ENCODE measurements at regions not wholly inside any gene's neighbourhood (a gene's known extent, or its start where the extent isn't known, plus 50 kb on each side); places are given as distances from the start of the nearest gene placed in this dataset.

DNA sequence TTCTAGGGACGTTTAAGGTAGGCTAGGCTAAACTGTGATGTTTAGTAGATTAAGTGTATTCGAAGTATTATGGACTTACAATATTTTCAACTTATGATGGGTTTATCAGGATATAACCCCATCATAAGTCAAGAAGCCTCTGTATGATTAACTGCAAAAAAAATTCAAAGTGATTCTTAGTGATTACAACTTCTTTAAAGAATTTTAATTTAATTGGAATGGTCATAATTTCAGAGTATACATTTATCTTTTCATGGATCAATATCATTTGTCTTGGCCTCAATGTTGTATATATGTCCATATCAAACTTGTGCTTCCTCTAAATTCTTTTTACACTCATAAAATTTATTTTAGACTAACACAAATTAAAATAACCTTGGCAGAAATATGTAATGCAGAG is 183.3 kb upstream of the LRP1B start:
- TF ChIP-seq, protein P1, sequence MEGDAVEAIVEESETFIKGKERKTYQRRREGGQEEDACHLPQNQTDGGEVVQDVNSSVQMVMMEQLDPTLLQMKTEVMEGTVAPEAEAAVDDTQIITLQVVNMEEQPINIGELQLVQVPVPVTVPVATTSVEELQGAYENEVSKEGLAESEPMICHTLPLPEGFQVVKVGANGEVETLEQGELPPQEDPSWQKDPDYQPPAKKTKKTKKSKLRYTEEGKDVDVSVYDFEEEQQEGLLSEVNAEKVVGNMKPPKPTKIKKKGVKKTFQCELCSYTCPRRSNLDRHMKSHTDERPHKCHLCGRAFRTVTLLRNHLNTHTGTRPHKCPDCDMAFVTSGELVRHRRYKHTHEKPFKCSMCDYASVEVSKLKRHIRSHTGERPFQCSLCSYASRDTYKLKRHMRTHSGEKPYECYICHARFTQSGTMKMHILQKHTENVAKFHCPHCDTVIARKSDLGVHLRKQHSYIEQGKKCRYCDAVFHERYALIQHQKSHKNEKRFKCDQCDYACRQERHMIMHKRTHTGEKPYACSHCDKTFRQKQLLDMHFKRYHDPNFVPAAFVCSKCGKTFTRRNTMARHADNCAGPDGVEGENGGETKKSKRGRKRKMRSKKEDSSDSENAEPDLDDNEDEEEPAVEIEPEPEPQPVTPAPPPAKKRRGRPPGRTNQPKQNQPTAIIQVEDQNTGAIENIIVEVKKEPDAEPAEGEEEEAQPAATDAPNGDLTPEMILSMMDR (IDR thresholded peaks at IDR 0.05) = no peak
- Histone ChIP-seq H3K9me3 (no peaks in the 10 kb centered on the region), H3K27me3 (no peaks in the 10 kb centered on the region), H3K27ac (no peak overlapping the region), H3K4me3 (no peak overlapping the region), H3K4me1 (no peaks in the 10 kb centered on the region), H3K36me3 (no peaks in the 10 kb centered on the region)
- 48 to 57% methylated on average over 2 of the region's 2 CpGs for WGBS, 2 donors
- ATAC-seq = no peak
- no peak for DNase-seq
- no peak for FAIRE-seq
- intact Hi-C loops (cut with DNase I) = no loop called here

DNA sequence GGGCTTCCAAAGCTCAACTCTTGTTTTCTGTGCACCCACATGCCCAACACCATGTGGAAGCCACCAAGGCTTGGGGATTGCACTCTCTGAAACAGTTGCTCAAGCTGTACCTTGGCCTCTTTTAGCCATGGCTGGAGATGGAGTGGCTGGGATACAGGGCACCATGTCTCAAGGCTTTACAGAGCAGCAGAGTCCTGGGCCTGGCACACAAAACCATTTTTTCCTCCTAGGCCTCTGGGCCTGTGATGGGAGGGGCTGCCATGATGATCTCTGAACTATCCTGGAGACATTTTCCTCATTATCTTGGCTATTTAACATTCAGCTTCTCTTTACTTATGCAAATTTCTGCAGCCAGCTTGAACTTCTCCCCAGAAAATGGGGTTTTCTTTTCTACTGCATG is 179.7 kb upstream of the LRP1B start:
- ATAC-seq (no peak), FAIRE-seq (no peak)

DNA sequence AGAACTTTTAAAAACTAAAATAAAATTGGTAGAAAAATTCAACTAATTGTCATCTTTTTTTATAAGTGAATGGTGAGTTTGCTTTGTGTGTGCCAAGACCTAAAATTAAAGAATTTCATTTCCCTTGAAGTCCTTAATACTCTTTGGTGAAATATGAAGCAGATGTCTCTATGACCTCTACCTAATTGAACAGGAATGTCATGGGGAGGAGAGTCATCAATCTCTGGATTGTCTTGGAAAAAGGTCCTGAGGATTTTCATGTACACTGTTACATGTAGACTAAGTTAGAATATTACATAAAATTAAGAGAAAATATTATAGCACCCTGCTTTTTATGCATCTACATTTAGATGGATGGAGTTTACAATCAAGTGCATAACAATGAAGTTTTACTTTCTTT is 177.9 kb upstream of the LRP1B start:
- TF ChIP-seq, protein P1 (IDR thresholded peaks at IDR 0.05) = no peak
- Histone ChIP-seq H3K9me3 (no peaks in the 10 kb centered on the region), H3K27ac (no peak overlapping the region), H3K36me3 (no peaks in the 10 kb centered on the region), H3K4me1 (no peaks in the 10 kb centered on the region), H3K4me3 (no peak overlapping the region), H3K27me3 (no peaks in the 10 kb centered on the region)
- DNase-seq (no peak), FAIRE-seq (no peak), ATAC-seq (no peak)
- intact Hi-C loops (cut with DNase I) = no loop called here

More for the DNA sequence above, 179.7 kb upstream of the LRP1B start:
- Histone ChIP-seq H3K4me1 (no peaks in the 10 kb centered on the region), H3K36me3 (no peaks in the 10 kb centered on the region), H3K27me3 (no peaks in the 10 kb centered on the region), H3K27ac (no peak overlapping the region), H3K9me3 (no peaks in the 10 kb centered on the region), H3K4me3 (no peak overlapping the region)
- intact Hi-C loops (cut with DNase I) = no loop called here
- DNase-seq = no peak
- TF ChIP-seq, protein P1 (IDR thresholded peaks at IDR 0.05) = no peak

DNA sequence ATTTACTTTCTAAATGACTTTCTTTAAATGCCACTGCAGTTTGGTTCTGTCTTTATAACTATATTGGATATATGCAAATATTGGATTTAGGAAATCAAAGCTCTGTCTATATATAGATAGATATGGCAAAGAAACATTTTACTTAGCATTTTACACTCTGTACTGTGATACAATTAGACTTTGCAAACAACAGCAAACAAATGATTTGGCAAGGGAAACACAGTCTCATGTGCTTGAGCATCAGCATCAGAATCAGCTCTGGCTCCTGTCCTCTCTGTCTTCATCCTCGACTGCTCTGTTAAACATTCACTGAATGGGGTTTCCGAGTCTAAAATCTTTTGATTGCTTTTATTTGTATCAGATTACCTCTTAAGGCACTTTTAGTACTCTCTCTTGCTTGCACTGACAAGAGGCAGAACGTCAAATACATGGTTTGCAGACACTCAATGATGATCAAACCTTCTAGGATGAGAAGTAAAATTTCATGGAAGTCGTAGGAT is 176.8 kb upstream of the LRP1B start:
- WGBS, 2 donors = 43 to 53% methylated on average over 4 of the region's 4 CpGs
- no peak overlapping the region for H3K27ac ChIP-seq
- TF ChIP-seq, protein P1 (IDR thresholded peaks at IDR 0.05) = no peak
- no peaks in the 10 kb centered on the region for H3K4me1 ChIP-seq
- ATAC-seq = no peak
- no peaks in the 10 kb centered on the region for H3K27me3 ChIP-seq
- FAIRE-seq = no peak
- no peak overlapping the region for H3K4me3 ChIP-seq
- intact Hi-C loops (cut with DNase I) = no loop called here
- no peaks in the 10 kb centered on the region for H3K9me3 ChIP-seq
- no peaks in the 10 kb centered on the region for H3K36me3 ChIP-seq
- no peak for DNase-seq

DNA sequence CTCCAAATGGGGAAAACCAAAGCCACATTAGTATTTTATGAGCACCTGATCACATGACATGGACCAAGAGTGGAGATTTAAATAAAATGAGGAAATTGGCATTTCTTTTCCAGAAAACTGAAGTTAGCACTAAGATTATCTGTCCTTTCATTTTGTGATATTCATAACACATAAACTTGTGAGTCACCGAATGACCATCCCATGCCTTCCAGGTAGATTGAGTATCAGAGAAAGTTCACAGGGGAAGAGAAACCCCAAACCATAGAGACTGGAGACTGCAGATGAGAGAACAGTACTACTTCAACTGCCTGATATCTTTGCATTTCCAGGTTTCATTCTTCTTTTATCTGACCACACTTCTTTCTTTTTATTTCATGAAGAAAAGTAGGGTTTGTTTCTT is 176.3 kb upstream of the LRP1B start:
- intact Hi-C loops (cut with DNase I) = no loop called here
- Histone ChIP-seq H3K27me3 (no peaks in the 10 kb centered on the region), H3K36me3 (no peaks in the 10 kb centered on the region), H3K27ac (no peak overlapping the region), H3K9me3 (no peaks in the 10 kb centered on the region), H3K4me1 (no peaks in the 10 kb centered on the region), H3K4me3 (no peak overlapping the region)
- FAIRE-seq (no peak), ATAC-seq (no peak), DNase-seq (no peak)
- WGBS, 2 donors = 86 to 89% methylated on average over 1 of the region's 1 CpG
- TF ChIP-seq, protein P1 (IDR thresholded peaks at IDR 0.05) = no peak
